Calu3 (cell line): ENCODE measurements at regions not wholly inside any gene's neighbourhood (a gene's known extent, or its start where the extent isn't known, plus 50 kb on each side); places are given as distances from the start of the nearest gene placed in this dataset.

Experiments used
- BruUV-seq: library from RNA; stranded (reverse); fragments of 400-500 nt; replicated peaks from 2 replicates; lab custom pipeline; 2021; lab: Mats Ljungman, UMichigan
- CTCF ChIA-PET: fragments of 300-600 bp; sonication (Branson Sonifier 250); formaldehyde crosslinking; loops from one replicate; lab custom pipeline; 2022; ENCODE audit warnings: antibody characterized with exemption; lab: Charles Lee
- DNase-seq: peaks from one replicate; pipeline ENCODE4 v3.0.0; 2022
- H3K27ac Mint-ChIP-seq: one replicate; pipeline ENCODE4 v1.8.0; 2022; ENCODE audit warnings: mixed read lengths; ENCODE audit not compliant: unreplicated experiment
- H3K27me3 Mint-ChIP-seq: one replicate; pipeline ENCODE4 v1.8.0; 2022; ENCODE audit warnings: mixed read lengths; ENCODE audit not compliant: unreplicated experiment
- H3K36me3 Mint-ChIP-seq: one replicate; pipeline ENCODE4 v1.8.0; 2022; ENCODE audit warnings: mild to moderate bottlenecking, moderate library complexity, mixed read lengths; ENCODE audit not compliant: insufficient read depth, unreplicated experiment
- H3K4me1 Mint-ChIP-seq: one replicate; pipeline ENCODE4 v1.8.0; 2022; ENCODE audit warnings: mild to moderate bottlenecking, low read depth, mixed read lengths; ENCODE audit not compliant: unreplicated experiment
- H3K4me3 Mint-ChIP-seq: one replicate; pipeline ENCODE4 v1.8.0; 2022; ENCODE audit warnings: mild to moderate bottlenecking, low read depth, moderate library complexity, mixed read lengths; ENCODE audit not compliant: unreplicated experiment
- H3K9me3 Mint-ChIP-seq: one replicate; pipeline ENCODE4 v1.8.0; 2022; ENCODE audit warnings: low read depth, mixed read lengths; ENCODE audit not compliant: unreplicated experiment
- CTCF ChIP-seq: fragments of 200-600 bp; IDR thresholded peaks from one replicate; pipeline ENCODE4 v1.8.0; 2022; ENCODE audit warnings: antibody characterized with exemption; ENCODE audit not compliant: unreplicated experiment
- intact Hi-C: fragments of 100-400 bp; cut with micrococcal nuclease; formaldehyde crosslinking; loops from one replicate; pipeline ENCODE4 v1.10.0; 2022; ENCODE audit not compliant: unreplicated experiment

GRCh38 chr4:73348185-73348584 lies 55.9 kb upstream of the ALB start:
- Mint-ChIP-seq H3K9me3 (no peaks in the 10 kb centered on the region), H3K27me3 (no peaks in the 10 kb centered on the region), H3K4me1 (peaks cover 14% of the 10 kb centered on the region), H3K27ac (no peak overlapping the region), H3K36me3 (no peaks in the 10 kb centered on the region), H3K4me3 (no peak overlapping the region)
- BruUV-seq = no TSS peak
- no peak for TF ChIP-seq CTCF
- no peak for DNase-seq
- CTCF ChIA-PET = no interaction called here
- intact Hi-C loops = no loop called here

DNA sequence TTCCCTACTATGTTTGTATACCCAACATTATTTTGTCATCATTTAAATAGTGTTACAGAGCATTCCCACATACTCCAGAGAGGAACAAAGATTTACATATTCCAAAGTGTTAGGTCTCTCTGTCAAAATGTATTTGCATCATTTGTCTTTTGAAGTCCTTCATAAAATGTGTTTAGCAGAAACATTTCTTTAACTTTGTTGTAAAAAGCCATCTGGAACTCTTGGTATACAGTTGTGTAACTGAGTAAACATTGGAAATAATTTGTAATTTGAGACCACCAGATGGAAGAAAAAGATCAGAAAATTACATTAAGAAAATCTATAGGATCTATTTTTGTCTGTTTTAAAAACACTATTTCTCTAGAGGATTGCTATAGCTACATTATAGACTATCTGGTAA lies 56.6 kb upstream of the ALB start:
- no TSS peak for BruUV-seq
- intact Hi-C loops = no loop called here
- no peak for TF ChIP-seq CTCF

GRCh38 chr4:73345399-73345975 lies 58.6 kb upstream of the ALB start:
- intact Hi-C loops = no loop called here
- no peak for DNase-seq
- no TSS peak for BruUV-seq
- H3K27ac Mint-ChIP-seq = peak overlapping the region; percentile 1
- CTCF ChIA-PET = interaction anchor here (2.7 kb wide), 1 partner anchor 100 kb away, joined by 9 read pairs; no protein-coding TSS in a partner anchor
- no peaks in the 10 kb centered on the region for H3K27me3 Mint-ChIP-seq
- peaks cover 14% of the 10 kb centered on the region for H3K4me1 Mint-ChIP-seq
- H3K9me3 Mint-ChIP-seq = no peaks in the 10 kb centered on the region
- TF ChIP-seq CTCF = no peak
- H3K36me3 Mint-ChIP-seq = no peaks in the 10 kb centered on the region
- no peak overlapping the region for H3K4me3 Mint-ChIP-seq

More for the DNA sequence above, 56.6 kb upstream of the ALB start:
- Mint-ChIP-seq H3K27ac (no peak overlapping the region), H3K4me3 (no peak overlapping the region), H3K27me3 (no peaks in the 10 kb centered on the region), H3K9me3 (no peaks in the 10 kb centered on the region), H3K36me3 (no peaks in the 10 kb centered on the region), H3K4me1 (peaks cover 14% of the 10 kb centered on the region)
- DNase-seq = no peak
- CTCF ChIA-PET = no interaction called here

DNA sequence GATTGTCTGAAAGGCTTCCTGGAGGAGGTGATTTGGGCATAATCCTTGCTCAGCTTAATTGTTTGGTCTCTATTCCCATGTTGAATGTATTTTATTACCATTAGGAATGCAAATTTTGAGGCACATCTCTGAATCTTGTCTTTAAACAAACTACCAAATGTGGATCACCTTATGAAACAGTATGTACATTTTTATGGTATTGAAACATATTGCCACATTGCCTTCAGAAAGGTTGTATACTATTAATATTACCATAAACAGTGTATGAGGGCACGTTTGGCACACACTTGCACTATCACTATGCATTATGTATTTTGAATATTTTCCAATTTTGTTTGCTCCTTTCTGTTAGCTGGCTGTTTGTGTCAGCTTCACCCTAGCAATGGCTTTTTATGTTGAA lies 60.0 kb upstream of the ALB start:
- Mint-ChIP-seq H3K36me3 (no peaks in the 10 kb centered on the region), H3K9me3 (no peaks in the 10 kb centered on the region), H3K27ac (no peak overlapping the region), H3K4me1 (peaks cover 14% of the 10 kb centered on the region), H3K27me3 (no peaks in the 10 kb centered on the region), H3K4me3 (no peak overlapping the region)
- DNase-seq = no peak
- no peak for TF ChIP-seq CTCF
- intact Hi-C loops = loop anchor here (5.0 kb wide), 2 partner anchors 308 to 578 kb away; no protein-coding TSS in a partner anchor
- CTCF ChIA-PET = interaction anchor here (0.5 to 2.7 kb wide), 2 partner anchors 102 to 103 kb away, joined by 8 to 9 read pairs; no protein-coding TSS in a partner anchor
- BruUV-seq = no TSS peak
